Urothelium cell line (cell line): ENCODE measurements at regions not wholly inside any gene's neighbourhood (a gene's known extent, or its start where the extent isn't known, plus 50 kb on each side); places are given as distances from the start of the nearest gene placed in this dataset.
A peak's percentile ranks its signal among the peaks of the same experiment; 100 is the strongest.
"Not testable (repeated sequence)": the region's sequence is repeated elsewhere in the genome, so short reads cannot be mapped to it uniquely, and the experiment has no call there.

ENCODE experiments used
- DNase-seq: peaks from one replicate; pipeline ENCODE4 v3.0.0; 2011; ENCODE audit warnings: low spot score, mixed read lengths
- FAIRE-seq: peaks from 2 replicates; lab custom pipeline; 2011; peaks lifted over from hg19 to GRCh38; lab: Jason Lieb, UNC

DNA sequence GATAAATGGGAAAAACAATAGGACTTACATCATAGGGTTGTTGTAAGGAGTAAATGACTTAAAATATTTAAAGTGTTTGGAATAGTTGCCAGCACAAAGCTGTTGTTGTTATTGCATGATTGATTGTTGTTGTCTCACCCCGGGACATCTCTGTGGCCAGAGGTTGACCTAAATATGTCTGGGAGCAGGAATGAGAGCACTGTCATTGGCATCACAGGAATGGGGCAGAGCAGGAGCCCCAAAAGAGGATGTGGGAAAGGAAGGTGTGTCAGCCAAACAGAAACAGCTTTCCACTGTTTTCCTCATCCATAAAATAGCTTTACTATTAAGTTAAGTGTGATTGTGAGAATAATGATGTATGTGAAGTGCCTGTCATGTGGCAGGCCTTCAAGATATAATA, 121.6 kb downstream of the TMEM168 start:
- no peak for FAIRE-seq

GRCh38 chr7:112669306-112669705, 120.9 kb downstream of the TMEM168 start:
- no peak for DNase-seq

More for the DNA sequence above, 121.6 kb downstream of the TMEM168 start:
- peak; percentile 3 for DNase-seq

DNA sequence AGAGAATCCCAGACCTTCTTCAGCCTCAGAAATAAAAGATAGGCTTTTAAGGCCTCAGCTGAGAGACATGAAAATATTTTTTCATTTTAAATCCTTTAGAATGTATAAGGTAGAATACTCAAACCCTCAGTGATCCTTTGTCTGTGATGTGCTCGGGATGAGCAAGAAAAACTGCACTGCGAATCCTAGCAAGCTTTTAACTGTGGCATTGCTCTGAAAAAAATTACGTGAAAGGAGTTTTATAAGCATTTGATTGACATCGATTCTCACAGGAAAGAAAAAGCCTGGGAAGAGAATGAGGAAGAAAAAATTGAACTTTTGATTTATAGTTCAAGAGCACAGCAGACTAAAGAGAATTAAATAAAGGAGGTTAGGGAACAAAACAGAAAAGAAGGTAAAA, 120.0 kb downstream of the TMEM168 start:
- DNase-seq (no peak), FAIRE-seq (no peak)

More at GRCh38 chr7:112669306-112669705, 120.9 kb downstream of the TMEM168 start:
- no peak for FAIRE-seq

- no peak for FAIRE-seq
These were observed 111.6 kb downstream of the TMEM168 start for GRCh38 chr7:112678626-112679025.

GRCh38 chr7:112689466-112690177, 100.6 kb downstream of the TMEM168 start:
- not testable (repeated sequence) for FAIRE-seq, DNase-seq

More at GRCh38 chr7:112678626-112679025, 111.6 kb downstream of the TMEM168 start:
- no peak for DNase-seq

DNA sequence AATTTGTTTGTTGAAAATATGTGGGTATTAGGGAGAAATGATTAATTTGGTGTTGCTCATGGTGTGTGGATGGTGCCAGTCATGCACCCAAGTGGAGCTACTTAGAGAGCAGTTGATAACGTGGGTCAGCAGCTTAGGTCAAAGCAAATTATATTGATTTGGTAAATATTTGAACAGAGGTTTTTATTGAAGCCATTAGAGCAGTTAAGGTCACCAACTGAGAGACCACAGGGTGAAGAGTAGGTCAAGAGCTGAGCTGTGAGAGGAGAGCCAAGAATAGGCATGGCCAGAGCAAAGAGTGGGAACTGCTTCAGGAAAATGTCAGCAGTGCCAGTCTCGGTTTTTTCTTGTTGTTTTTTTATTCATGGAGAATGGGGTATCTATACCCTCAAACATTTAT, 97.9 kb downstream of the TMEM168 start:
- DNase-seq (no peak), FAIRE-seq (no peak)

DNA sequence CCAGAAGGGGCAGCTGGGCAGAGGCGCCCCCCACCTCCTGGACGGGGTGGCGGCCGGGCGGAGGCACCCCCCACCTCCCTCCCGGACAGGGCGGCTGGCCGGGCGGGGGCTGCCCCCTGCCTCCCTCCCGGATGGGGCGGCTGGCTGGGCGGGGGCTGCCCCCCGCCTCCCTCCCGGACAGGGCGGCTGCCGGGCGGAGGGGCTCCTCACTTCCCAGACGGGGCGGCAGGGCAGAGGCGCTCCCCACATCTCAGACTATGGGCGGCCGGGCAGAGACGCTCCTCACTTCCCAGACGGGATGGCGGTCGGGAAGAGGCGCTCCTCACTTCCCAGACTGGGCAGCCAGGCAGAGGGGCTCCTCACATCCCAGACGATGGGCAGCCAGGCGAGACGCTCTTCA, 93.0 kb downstream of the TMEM168 start:
- not testable (repeated sequence) for FAIRE-seq, DNase-seq

DNA sequence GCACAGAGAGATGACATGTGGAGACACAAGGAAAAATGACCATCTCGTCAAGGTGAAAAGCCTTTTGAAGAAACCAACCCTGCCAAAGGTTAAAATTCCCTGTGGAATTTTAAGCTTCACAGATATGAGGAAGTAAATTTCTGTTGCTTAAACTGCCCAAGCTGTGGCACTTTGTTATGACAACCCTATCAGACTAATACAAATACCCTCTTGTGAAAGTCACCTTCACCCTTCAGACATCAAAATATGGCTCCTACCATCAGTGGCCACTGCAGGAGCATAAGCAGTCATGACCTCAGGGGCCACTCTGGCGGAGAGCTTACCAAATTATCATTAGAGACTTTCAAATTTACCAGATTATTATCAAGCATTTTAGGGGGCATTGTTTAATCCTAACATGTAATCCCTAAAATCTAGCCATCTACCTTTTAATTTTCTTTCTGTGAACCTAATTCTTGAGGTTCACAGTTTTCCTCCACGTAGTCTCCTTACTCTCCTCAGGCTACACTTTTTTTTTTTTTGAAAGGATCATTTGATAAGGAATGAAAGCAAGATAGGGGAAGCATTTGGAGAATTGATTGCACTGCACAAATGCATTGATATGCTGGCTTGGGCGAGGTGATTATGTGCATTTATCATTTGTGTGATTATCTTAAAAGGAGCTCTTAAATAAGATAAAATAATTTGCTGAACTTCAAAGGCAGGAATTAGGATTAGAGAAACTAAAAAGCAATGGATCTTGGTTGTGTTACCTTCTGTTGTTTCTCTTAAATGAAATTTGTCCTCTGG, 90.3 kb downstream of the TMEM168 start:
- no peak for DNase-seq
- no peak for FAIRE-seq

DNA sequence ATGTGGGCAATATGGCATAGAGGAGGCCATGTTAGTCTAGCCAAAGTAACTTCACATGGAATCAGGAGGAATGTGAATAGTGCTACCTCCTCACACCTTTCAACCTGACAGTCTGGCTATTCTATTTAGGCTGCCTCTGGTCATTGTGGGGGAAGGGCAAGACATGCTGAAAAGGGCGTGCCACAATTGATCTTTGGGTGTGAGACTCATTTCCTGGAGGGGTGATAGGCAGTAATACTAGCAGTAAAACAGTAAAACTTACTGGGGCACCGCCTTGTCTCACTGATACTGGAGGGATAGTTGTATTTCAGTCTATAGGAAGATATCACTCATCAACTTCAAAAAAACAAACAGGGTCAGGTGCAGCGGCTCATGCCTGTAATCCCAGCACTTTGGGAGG, 88.7 kb downstream of the TMEM168 start:
- FAIRE-seq (no peak), DNase-seq (no peak)

GRCh38 chr7:112707655-112708054, 82.5 kb downstream of the TMEM168 start:
- FAIRE-seq (no peak), DNase-seq (no peak)

- DNase-seq, result no peak
- FAIRE-seq, result no peak
These were observed 82.0 kb downstream of the TMEM168 start for GRCh38 chr7:112708236-112708635.
